ENCODE measurements at regions not wholly inside any gene's neighbourhood (a gene's known extent, or its start where the extent isn't known, plus 50 kb on each side); places are given as distances from the start of the nearest gene placed in this dataset.

DNA sequence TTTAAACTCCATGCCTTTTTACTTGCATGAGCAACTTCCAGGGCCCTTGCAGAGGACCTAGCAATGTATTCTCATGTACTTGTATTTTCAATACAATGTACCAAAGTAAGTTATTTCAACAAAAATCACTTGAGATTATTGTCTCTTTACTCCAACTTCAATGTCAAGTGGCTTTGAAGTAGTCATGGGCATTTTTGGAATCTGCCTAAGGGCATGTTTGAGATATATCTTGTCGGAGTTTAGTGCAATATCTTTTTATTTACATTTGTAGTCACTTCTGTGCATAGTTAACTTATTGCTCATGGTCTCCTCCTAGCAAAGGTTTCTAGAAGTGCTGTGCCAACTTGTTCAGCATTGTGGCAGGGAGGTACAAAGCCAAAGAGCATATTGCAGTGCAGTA lies 508.7 kb upstream of the SEMA3D start:
- Histone ChIP-seq H3K9me2 (ENCODE audit: low read depth, low read length) (no peaks in the 10 kb centered on the region), H2AFZ (ENCODE audit: low read length) (no peak overlapping the region), H3K27me3 (ENCODE audit: insufficient read depth, low read length) (no peaks in the 10 kb centered on the region), H3K4me1 (ENCODE audit: insufficient read depth, low read length, severe bottlenecking) (no peaks in the 10 kb centered on the region), H3K27ac (ENCODE audit: low read depth, low read length, poor library complexity, severe bottlenecking) (no peak overlapping the region), H3K9ac (ENCODE audit: low read length) (no peak overlapping the region), H3K4me2 (ENCODE audit: low read length) (no peak overlapping the region), H4K20me1 (ENCODE audit: insufficient read depth, low read length) (no peaks in the 10 kb centered on the region), H3K9me3 (ENCODE audit: low read length) (no peaks in the 10 kb centered on the region), H3K4me3 (ENCODE audit: low read depth, low read length, poor library complexity, severe bottlenecking) (no peak overlapping the region), H3K79me2 (ENCODE audit: insufficient read depth, low read length) (no peaks in the 10 kb centered on the region), H3F3A (ENCODE audit: insufficient read depth, low read length) (no peaks in the 10 kb centered on the region), H3K36me3 (ENCODE audit: insufficient read depth, low read length) (no peaks in the 10 kb centered on the region)
- no peak for TF ChIP-seq EZH2 (IDR thresholded peaks at IDR 0.05; ENCODE audit: borderline replicate concordance, low read length)
- TF ChIP-seq CTCF (IDR thresholded peaks at IDR 0.05; ENCODE audit: low read length) = no peak

DNA sequence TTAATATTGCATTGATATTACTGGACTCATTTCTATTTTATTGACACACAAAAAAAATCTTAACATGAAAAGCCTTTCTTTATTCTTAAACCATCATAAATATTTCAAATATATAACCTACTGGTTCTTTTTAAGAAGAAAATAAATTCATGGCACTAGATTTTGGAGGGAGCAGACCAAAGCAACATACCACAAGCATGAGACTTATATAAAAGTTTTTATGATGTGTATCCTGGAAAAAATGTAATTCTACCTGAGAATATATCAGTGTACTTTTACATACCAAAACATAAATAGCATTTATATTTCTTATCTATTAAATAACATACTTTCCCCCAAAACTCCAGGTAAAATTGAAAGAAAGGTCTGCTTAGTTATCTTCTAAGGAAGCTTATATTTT lies 508.2 kb upstream of the SEMA3D start:
- H2AFZ ChIP-seq (ENCODE audit: low read length) = no peak overlapping the region
- no peaks in the 10 kb centered on the region for H3K27me3 ChIP-seq (ENCODE audit: insufficient read depth, low read length)
- no peaks in the 10 kb centered on the region for H4K20me1 ChIP-seq (ENCODE audit: insufficient read depth, low read length)
- no peak overlapping the region for H3K27ac ChIP-seq (ENCODE audit: low read depth, low read length, poor library complexity, severe bottlenecking)
- no peak overlapping the region for H3K4me2 ChIP-seq (ENCODE audit: low read length)
- no peak overlapping the region for H3K9ac ChIP-seq (ENCODE audit: low read length)
- H3K9me3 ChIP-seq (ENCODE audit: low read length) = no peaks in the 10 kb centered on the region
- no peaks in the 10 kb centered on the region for H3F3A ChIP-seq (ENCODE audit: insufficient read depth, low read length)
- no peaks in the 10 kb centered on the region for H3K9me2 ChIP-seq (ENCODE audit: low read depth, low read length)
- no peak for TF ChIP-seq CTCF (IDR thresholded peaks at IDR 0.05; ENCODE audit: low read length)
- no peak for TF ChIP-seq EZH2 (IDR thresholded peaks at IDR 0.05; ENCODE audit: borderline replicate concordance, low read length)
- H3K36me3 ChIP-seq (ENCODE audit: insufficient read depth, low read length) = no peaks in the 10 kb centered on the region
- no peaks in the 10 kb centered on the region for H3K79me2 ChIP-seq (ENCODE audit: insufficient read depth, low read length)
- no peaks in the 10 kb centered on the region for H3K4me1 ChIP-seq (ENCODE audit: insufficient read depth, low read length, severe bottlenecking)
- no peak overlapping the region for H3K4me3 ChIP-seq (ENCODE audit: low read depth, low read length, poor library complexity, severe bottlenecking)

- Histone ChIP-seq H3K27ac (ENCODE audit: low read depth, low read length, poor library complexity, severe bottlenecking) (no peak overlapping the region), H3K9me2 (ENCODE audit: low read depth, low read length) (no peaks in the 10 kb centered on the region), H3K4me2 (ENCODE audit: low read length) (no peak overlapping the region), H3K4me3 (ENCODE audit: low read depth, low read length, poor library complexity, severe bottlenecking) (no peak overlapping the region), H3K9me3 (ENCODE audit: low read length) (no peaks in the 10 kb centered on the region), H3F3A (ENCODE audit: insufficient read depth, low read length) (no peaks in the 10 kb centered on the region), H3K9ac (ENCODE audit: low read length) (no peak overlapping the region), H3K79me2 (ENCODE audit: insufficient read depth, low read length) (no peaks in the 10 kb centered on the region), H4K20me1 (ENCODE audit: insufficient read depth, low read length) (no peaks in the 10 kb centered on the region), H3K27me3 (ENCODE audit: insufficient read depth, low read length) (no peaks in the 10 kb centered on the region), H3K4me1 (ENCODE audit: insufficient read depth, low read length, severe bottlenecking) (no peaks in the 10 kb centered on the region), H3K36me3 (ENCODE audit: insufficient read depth, low read length) (no peaks in the 10 kb centered on the region), H2AFZ (ENCODE audit: low read length) (no peak overlapping the region)
- TF ChIP-seq EZH2 (IDR thresholded peaks at IDR 0.05; ENCODE audit: borderline replicate concordance, low read length) (no peak), CTCF (IDR thresholded peaks at IDR 0.05; ENCODE audit: low read length) (no peak)
These were observed 506.5 kb upstream of the SEMA3D start for GRCh38 chr7:85693326-85693725.

Data from OCI-LY1 (cell line).